ENCODE measurements at regions not wholly inside any gene's neighbourhood (a gene's known extent, or its start where the extent isn't known, plus 50 kb on each side); places are given as distances from the start of the nearest gene placed in this dataset.
"Not testable (repeated sequence)": the region's sequence is repeated elsewhere in the genome, so short reads cannot be mapped to it uniquely, and the experiment has no call there.

GRCh38 chr17:52636443-52636842 is 477.9 kb upstream of the CA10 start:
- no peak for DNase-seq (ENCODE audit: low spot score in 2 of 2)
- no peak overlapping the region for H3K4me3 ChIP-seq (ENCODE audit: low read depth, poor library complexity, severe bottlenecking)
- intact Hi-C loops (cut with DNase I; ENCODE audit: low total_unique reads) = no loop called here
- no peak for TF ChIP-seq CTCF (IDR thresholded peaks at IDR 0.05)
- no peak for TF ChIP-seq POLR2A (IDR thresholded peaks at IDR 0.05)
- WGBS, 2 donors = 91 to 92% methylated on average over 2 of the region's 2 CpGs

GRCh38 chr17:52606590-52606989 is 448.1 kb upstream of the CA10 start:
- WGBS, 2 donors = 55 to 67% methylated on average over 2 of the region's 2 CpGs
- no peak overlapping the region for H3K4me3 ChIP-seq (ENCODE audit: low read depth, poor library complexity, severe bottlenecking)
- intact Hi-C loops (cut with DNase I; ENCODE audit: low total_unique reads) = no loop called here
- DNase-seq (ENCODE audit: low spot score in 2 of 2) = no peak
- no peak for TF ChIP-seq CTCF (IDR thresholded peaks at IDR 0.05)
- no peak for TF ChIP-seq POLR2A (IDR thresholded peaks at IDR 0.05)

DNA sequence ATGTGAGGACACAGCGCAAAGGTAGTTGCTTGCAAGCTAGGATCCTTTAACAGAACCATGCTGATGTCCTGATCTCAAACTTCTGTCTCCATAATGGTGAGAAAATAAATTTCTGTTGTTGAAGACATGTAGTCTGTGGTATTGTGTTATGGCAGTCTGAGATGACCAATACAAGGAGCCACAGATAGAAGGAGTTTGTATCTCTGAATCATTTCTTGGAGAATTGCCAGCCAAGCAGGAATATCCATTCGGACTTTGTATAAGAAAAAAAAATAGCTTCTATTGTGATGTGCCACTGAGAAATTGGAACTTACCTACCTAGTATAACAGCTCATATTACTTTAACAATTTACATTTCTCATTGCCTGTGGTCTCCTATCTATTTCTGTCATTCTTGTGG is 447.6 kb upstream of the CA10 start:
- no peak overlapping the region for H3K4me3 ChIP-seq (ENCODE audit: low read depth, poor library complexity, severe bottlenecking)
- intact Hi-C loops (cut with DNase I; ENCODE audit: low total_unique reads) = no loop called here
- DNase-seq (ENCODE audit: low spot score in 2 of 2) = no peak
- no peak for TF ChIP-seq POLR2A (IDR thresholded peaks at IDR 0.05)
- 47 to 50% methylated on average over 2 of the region's 2 CpGs for WGBS, 2 donors

DNA sequence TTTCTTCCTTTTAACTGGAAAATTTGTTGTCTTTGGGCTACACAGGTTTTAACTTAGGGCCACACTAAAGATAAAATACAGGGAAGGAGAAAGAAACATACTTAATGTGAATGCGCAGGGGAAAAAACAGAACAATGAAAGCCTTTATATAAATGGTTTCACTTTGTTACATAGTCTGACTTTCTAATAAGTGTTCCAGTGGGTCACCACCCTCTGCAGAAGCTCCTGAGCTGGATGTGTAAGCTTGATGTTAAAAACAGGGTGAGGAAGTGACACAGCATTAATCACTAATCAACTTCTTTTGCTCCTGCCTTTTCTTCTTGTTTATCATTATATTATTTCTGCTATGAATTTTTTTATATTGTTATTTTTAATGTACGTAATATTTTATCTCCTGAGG is 445.6 kb upstream of the CA10 start:
- DNase-seq (ENCODE audit: low spot score in 2 of 2) = no peak
- 36 to 40% methylated on average over 2 of the region's 2 CpGs for WGBS, 2 donors
- H3K4me3 ChIP-seq (ENCODE audit: low read depth, poor library complexity, severe bottlenecking) = no peak overlapping the region
- no peak for TF ChIP-seq POLR2A (IDR thresholded peaks at IDR 0.05)
- TF ChIP-seq CTCF (IDR thresholded peaks at IDR 0.05) = no peak
- intact Hi-C loops (cut with DNase I; ENCODE audit: low total_unique reads) = no loop called here

- DNase-seq (ENCODE audit: low spot score in 2 of 2) = peak in 1 of 2 donors; percentile 28
- H3K4me3 ChIP-seq (ENCODE audit: low read depth, poor library complexity, severe bottlenecking); intact Hi-C loops (cut with DNase I; ENCODE audit: low total_unique reads): not testable (repeated sequence)
- WGBS, 2 donors = 48 to 54% methylated on average over 11 of the region's 11 CpGs
Observed at GRCh38 chr17:52597452-52598215, 439.1 kb upstream of the CA10 start.

GRCh38 chr17:52594516-52594915 is 436.0 kb upstream of the CA10 start:
- intact Hi-C loops (cut with DNase I; ENCODE audit: low total_unique reads) = no loop called here
- no peak for DNase-seq (ENCODE audit: low spot score in 2 of 2)
- TF ChIP-seq CTCF (IDR thresholded peaks at IDR 0.05) (no peak), POLR2A (IDR thresholded peaks at IDR 0.05) (no peak)
- H3K4me3 ChIP-seq (ENCODE audit: low read depth, poor library complexity, severe bottlenecking) = no peak overlapping the region
- WGBS, 2 donors = 64 to 74% methylated on average over 2 of the region's 2 CpGs

- no peak overlapping the region for H3K4me3 ChIP-seq (ENCODE audit: low read depth, poor library complexity, severe bottlenecking)
- no peak for TF ChIP-seq CTCF (IDR thresholded peaks at IDR 0.05)
- no peak for TF ChIP-seq POLR2A (IDR thresholded peaks at IDR 0.05)
- DNase-seq (ENCODE audit: low spot score in 2 of 2) = no peak
- 38 to 58% methylated on average over 1 of the region's 1 CpG for WGBS, 2 donors
- intact Hi-C loops (cut with DNase I; ENCODE audit: low total_unique reads) = no loop called here
Observed at GRCh38 chr17:52546990-52547389, 388.5 kb upstream of the CA10 start.
